GM12875 (cell line): ENCODE measurements at regions not wholly inside any gene's neighbourhood (a gene's known extent, or its start where the extent isn't known, plus 50 kb on each side); places are given as distances from the start of the nearest gene placed in this dataset.

Experiments used
- H3K4me3 ChIP-seq: one replicate; pipeline ENCODE4 v1.5.1; 2011; ENCODE audit warnings: low read depth, low read length, control low read depth
- TF ChIP-seq, protein P1 (sequence below): IDR thresholded peaks from 2 replicates; pipeline ENCODE4 v1.5.1; 2011; ENCODE audit warnings: low read depth, mild to moderate bottlenecking, control low read depth, inconsistent platforms, low read length, moderate library complexity, borderline replicate concordance; ENCODE audit not compliant: insufficient read depth

DNA sequence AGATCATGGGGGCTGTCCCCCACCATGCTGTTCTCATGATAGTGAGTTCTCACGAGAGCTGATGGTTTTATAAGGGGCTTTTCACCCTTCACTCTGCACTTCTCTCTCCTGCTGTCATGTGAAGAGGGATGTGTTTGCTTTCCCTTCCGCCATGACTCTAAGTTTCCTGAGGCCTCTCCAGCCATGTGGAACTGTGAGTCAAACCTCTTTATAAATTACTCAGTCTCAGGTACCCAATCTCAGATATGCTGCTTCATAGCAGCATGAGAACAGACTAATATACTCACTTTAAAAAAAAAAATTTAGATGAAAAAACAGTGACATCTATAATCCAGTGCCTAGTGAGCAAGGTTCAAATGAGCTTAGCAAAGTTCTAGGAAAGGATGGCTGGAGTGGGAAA, 135.1 kb upstream of the RAB4A start:
- TF ChIP-seq, protein P1, sequence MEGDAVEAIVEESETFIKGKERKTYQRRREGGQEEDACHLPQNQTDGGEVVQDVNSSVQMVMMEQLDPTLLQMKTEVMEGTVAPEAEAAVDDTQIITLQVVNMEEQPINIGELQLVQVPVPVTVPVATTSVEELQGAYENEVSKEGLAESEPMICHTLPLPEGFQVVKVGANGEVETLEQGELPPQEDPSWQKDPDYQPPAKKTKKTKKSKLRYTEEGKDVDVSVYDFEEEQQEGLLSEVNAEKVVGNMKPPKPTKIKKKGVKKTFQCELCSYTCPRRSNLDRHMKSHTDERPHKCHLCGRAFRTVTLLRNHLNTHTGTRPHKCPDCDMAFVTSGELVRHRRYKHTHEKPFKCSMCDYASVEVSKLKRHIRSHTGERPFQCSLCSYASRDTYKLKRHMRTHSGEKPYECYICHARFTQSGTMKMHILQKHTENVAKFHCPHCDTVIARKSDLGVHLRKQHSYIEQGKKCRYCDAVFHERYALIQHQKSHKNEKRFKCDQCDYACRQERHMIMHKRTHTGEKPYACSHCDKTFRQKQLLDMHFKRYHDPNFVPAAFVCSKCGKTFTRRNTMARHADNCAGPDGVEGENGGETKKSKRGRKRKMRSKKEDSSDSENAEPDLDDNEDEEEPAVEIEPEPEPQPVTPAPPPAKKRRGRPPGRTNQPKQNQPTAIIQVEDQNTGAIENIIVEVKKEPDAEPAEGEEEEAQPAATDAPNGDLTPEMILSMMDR, result no peak
- no peak overlapping the region for H3K4me3 ChIP-seq

DNA sequence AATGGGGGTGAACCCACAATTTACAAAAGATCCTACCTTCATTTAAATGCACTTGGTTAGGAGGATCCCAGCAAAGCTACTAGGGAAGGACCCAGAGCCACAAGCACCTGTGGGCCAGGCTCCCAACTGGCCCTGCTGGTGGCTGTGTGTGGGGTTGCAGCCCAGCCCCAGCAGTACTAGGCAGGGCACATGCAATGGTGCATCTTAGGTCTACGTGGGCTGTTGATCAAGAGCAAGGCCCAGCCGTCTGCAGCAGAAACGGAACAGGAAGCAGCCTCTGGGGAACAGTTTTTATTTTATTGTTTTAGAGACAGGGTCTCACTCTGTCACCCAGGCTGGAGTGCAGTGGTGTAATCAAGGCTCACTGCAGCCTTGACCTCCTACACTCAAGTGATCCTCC, 134.1 kb upstream of the RAB4A start:
- TF ChIP-seq, protein P1, result no peak
- H3K4me3 ChIP-seq, result no peak overlapping the region

DNA sequence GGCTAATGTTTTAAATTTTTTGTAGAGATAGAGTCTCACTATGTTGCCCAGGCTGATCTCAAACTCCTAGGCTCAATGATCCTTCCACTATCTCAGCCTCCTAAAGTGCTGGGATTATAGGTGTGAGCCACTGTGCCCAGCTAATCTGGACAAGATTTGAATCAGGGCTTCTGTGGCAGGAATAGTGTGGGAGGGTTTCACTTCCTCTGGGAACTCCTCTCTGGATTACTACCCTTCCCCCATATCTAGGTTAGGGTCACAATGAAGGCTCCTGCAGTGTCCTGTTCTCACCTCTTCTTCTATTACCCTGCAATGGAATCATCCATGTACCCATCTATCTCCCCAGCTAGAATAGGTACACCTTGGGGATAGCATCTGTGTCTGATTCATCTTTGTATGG, 133.6 kb upstream of the RAB4A start:
- TF ChIP-seq, protein P1, result no peak
- H3K4me3 ChIP-seq, result no peak overlapping the region

DNA sequence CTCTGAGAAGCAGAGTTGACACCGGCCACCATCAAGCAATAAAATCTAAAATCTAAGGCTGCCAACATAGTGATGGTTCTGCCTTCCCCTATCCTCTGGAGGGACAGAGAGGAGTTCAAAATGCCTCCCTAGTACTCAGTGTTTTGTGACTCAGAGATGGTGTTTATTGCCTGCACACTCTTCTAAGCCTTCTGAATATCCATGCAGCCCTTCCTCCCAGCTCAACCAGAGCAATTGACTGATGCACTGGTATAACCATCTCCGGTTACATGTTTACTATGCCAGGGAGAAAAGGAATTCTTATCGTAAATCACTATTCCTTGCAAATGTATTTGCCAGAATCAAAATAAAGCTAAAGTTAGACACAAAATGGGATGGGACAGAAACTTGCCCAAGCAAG, 132.9 kb upstream of the RAB4A start:
- no peak overlapping the region for H3K4me3 ChIP-seq
- TF ChIP-seq, protein P1, result no peak

DNA sequence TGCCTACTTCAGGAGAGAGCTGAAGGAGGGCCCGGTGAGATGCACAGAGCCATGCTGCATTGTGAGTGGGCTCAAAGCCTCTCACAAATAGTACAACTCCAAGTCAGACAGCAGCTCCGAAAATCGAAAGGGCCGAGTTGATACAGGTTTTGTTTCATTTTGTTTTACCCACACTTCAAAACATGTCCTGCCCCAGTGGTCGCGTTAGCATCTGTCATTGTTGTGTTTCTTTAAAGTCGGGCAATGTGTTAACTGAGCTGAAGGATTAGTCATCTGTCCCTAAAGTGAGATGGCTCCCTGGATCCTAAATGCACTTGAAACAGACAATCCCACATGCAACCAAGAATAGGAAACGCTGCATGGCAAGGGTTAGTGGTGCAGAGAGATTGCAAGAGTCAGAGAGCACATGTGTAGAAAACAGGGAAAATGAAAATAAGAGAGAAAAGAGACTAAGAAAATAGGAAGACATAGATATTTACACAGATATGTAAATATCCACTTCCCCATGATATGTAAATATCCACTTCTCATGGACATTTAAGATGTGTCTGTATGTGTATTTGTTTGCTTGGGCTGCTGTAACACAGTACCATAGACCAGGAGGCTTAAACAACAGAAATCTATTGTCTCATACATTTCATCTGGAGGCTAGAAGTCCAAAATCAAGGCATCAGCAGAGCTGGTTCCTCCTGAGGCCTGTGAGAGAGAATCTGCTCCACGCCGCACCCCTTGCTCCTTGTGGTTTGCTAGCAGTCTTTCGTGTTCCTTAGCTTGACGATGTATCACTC, 131.4 kb upstream of the RAB4A start:
- TF ChIP-seq, protein P1, result no peak
- no peak overlapping the region for H3K4me3 ChIP-seq

DNA sequence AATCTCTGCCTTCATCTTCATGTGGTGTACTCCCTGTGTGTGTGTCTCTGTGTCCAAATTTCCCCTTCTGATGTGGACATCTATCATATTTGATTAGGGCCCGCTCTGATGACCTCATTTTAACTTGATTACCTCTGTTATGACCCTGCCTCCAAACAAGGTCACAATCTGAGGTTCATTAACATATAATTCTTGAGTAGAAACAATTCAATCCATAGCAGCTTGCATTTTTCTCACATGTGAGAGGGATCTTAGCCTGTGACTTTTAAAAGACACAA, 130.9 kb upstream of the RAB4A start:
- TF ChIP-seq, protein P1, result no peak
- no peak overlapping the region for H3K4me3 ChIP-seq

DNA sequence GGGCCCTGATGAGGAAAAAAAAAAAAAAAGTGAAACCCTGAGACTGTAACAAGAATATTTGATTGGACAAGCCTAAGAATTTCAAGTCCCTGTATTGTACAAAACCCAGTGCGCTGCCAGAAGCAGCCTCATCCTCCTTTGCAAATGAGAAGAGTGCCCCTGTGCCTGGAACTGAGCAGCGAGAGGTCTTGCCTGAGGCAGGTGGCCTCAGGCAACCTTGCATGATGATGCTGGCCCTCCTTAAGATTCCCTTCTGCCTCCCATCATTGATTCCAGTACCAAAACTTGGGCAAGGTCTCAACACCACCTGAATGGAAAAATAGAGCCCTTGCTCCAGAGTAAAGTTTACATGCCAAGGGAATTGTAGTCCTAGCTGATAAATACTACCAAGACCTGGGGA, 129.6 kb upstream of the RAB4A start:
- H3K4me3 ChIP-seq, result no peak overlapping the region

More for the DNA sequence above, 129.6 kb upstream of the RAB4A start:
- TF ChIP-seq, protein P1, result no peak
